Keratinocyte (primary cell): ENCODE measurements at regions not wholly inside any gene's neighbourhood (a gene's known extent, or its start where the extent isn't known, plus 50 kb on each side); places are given as distances from the start of the nearest gene placed in this dataset.
A peak's percentile ranks its signal among the peaks of the same experiment; 100 is the strongest.

Source experiments
- DNase-seq: peaks from one replicate; pipeline ENCODE4 v3.0.0-alpha.2; 2011; ENCODE audit warnings: low read depth, missing footprints, low spot score
- FAIRE-seq: peaks from 2 replicates; lab custom pipeline; 2011; peaks lifted over from hg19 to GRCh38; lab: Jason Lieb, UNC
- H2AFZ ChIP-seq: 2 replicates; pipeline ENCODE4 v1.6.0; 2012; ENCODE audit warnings: low read length, control low read depth, inconsistent platforms; ENCODE audit not compliant: control insufficient read depth
- H3K27ac ChIP-seq: 2 replicates; pipeline ENCODE4 v1.5.1; 2011; ENCODE audit warnings: low read length; ENCODE audit not compliant: control insufficient read depth, insufficient read depth
- H3K27me3 ChIP-seq: 3 replicates; pipeline ENCODE4 v1.6.0; 2011; ENCODE audit warnings: low read length; ENCODE audit not compliant: control insufficient read depth, insufficient read depth; ENCODE audit errors: extremely low read depth
- H3K36me3 ChIP-seq, 2 experiments: 2 replicates in 1 of 2; 3 replicates in 1 of 2; pipeline ENCODE4 v1.5.1; 2011; ENCODE audit warnings: low read length in 2 of 2, mild to moderate bottlenecking in 1 of 2; ENCODE audit not compliant: control insufficient read depth in 2 of 2, insufficient read depth in 2 of 2; ENCODE audit errors: extremely low read depth in 1 of 2
- H3K4me1 ChIP-seq: 3 replicates; pipeline ENCODE4 v1.5.1; 2011; ENCODE audit warnings: low read length; ENCODE audit not compliant: control insufficient read depth, insufficient read depth; ENCODE audit errors: extremely low read depth
- H3K4me2 ChIP-seq: 3 replicates; pipeline ENCODE4 v1.6.0; 2011; ENCODE audit warnings: low read depth, low read length; ENCODE audit not compliant: control insufficient read depth, insufficient read depth; ENCODE audit errors: extremely low read depth
- H3K4me3 ChIP-seq, 3 experiments: fragments of 200-600 bp in 1 of 3; sonication (generic) in 1 of 3; 2 replicates in 2 of 3; 3 replicates in 1 of 3; pipeline ENCODE4 v1.5.1; 2011 to 2016; ENCODE audit warnings: low read length in 3 of 3, mild to moderate bottlenecking in 3 of 3, control low read depth in 2 of 3, inconsistent platforms in 1 of 3, low read depth in 1 of 3, mixed read lengths in 1 of 3, mixed run types in 1 of 3, moderate library complexity in 1 of 3; ENCODE audit not compliant: control insufficient read depth in 2 of 3, insufficient read depth in 2 of 3; ENCODE audit errors: extremely low read depth in 1 of 3
- H3K79me2 ChIP-seq: 2 replicates; pipeline ENCODE4 v1.6.0; 2012; ENCODE audit warnings: low read length; ENCODE audit not compliant: control insufficient read depth, insufficient read depth
- H3K9ac ChIP-seq: 3 replicates; pipeline ENCODE4 v1.6.0; 2011; ENCODE audit warnings: low read length; ENCODE audit not compliant: control insufficient read depth, insufficient read depth; ENCODE audit errors: extremely low read depth
- H3K9me1 ChIP-seq: 3 replicates; pipeline ENCODE4 v1.6.0; 2011; ENCODE audit warnings: low read length; ENCODE audit not compliant: control insufficient read depth, insufficient read depth; ENCODE audit errors: extremely low read depth
- H3K9me3 ChIP-seq: 2 replicates; pipeline ENCODE4 v1.5.1; 2012; ENCODE audit warnings: low read depth, low read length; ENCODE audit not compliant: control insufficient read depth
- H4K20me1 ChIP-seq: 3 replicates; pipeline ENCODE4 v1.6.0; 2011; ENCODE audit warnings: low read length; ENCODE audit not compliant: control insufficient read depth, insufficient read depth; ENCODE audit errors: extremely low read depth
- EZH2 ChIP-seq: IDR thresholded peaks from one replicate; pipeline ENCODE4 v1.6.1; 2012; ENCODE audit warnings: inconsistent platforms, mild to moderate bottlenecking, low read length, moderate library complexity
- dilution Hi-C: fragments of 300-500 bp; cut with MboI; formaldehyde crosslinking; loops from one replicate; pipeline ENCODE4 v1.7.0; 2020; ENCODE audit warnings: low sequenced_read_pairs; ENCODE audit not compliant: extremely low pct_ligation_motif_present
- TF ChIP-seq, protein P1 (sequence below), 3 experiments: IDR thresholded peaks in 1 of 3; conservative IDR thresholded peaks in 1 of 3; optimal IDR thresholded peaks in 1 of 3; 2 replicates in 2 of 3; 3 replicates in 1 of 3; pipeline versions ENCODE3 to v1.5.1; 2011; ENCODE audit warnings: low read length in 3 of 3, mild to moderate bottlenecking in 3 of 3, moderate library complexity in 2 of 3, control low read depth in 1 of 3, inconsistent platforms in 1 of 3; ENCODE audit not compliant: insufficient read depth in 2 of 3; ENCODE audit errors: extremely low read depth in 1 of 3

DNA sequence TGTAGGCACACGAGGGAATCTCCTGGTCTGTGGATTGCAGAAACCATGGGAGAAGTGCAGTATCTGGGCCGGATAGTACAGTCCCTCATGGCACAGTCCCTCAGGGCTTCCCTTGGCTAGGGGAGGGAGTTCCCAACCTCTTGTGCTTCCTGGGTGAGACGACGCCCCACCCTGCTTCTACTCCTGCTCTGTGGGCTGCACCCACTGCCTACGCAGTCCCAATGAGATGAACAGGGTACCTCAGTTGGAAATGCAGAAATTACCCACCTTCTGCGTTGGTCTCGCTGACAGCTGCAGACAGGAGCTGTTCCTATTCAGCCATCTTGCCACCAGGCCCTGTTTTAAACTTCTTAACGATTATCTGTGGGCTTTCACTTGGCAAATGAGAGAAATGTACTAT, 157.2 kb upstream of the CARD18 start:
- FAIRE-seq (no peak), DNase-seq (no peak)
- dilution Hi-C loops, result no loop called here
- H3K4me3 ChIP-seq, result no peak overlapping the region
- no peak overlapping the region for H3K9ac ChIP-seq
- no peak overlapping the region for H3K4me2 ChIP-seq
- H3K9me1 ChIP-seq, result no peaks in the 10 kb centered on the region
- no peaks in the 10 kb centered on the region for H3K27me3 ChIP-seq
- H2AFZ ChIP-seq, result peak overlapping the region; percentile 26
- no peaks in the 10 kb centered on the region for H4K20me1 ChIP-seq
- H3K36me3 ChIP-seq, result no peaks in the 10 kb centered on the region
- H3K4me1 ChIP-seq, result peaks cover 21% of the 10 kb centered on the region
- H3K9me3 ChIP-seq, result no peaks in the 10 kb centered on the region
- no peak for TF ChIP-seq EZH2
- TF ChIP-seq, protein P1, sequence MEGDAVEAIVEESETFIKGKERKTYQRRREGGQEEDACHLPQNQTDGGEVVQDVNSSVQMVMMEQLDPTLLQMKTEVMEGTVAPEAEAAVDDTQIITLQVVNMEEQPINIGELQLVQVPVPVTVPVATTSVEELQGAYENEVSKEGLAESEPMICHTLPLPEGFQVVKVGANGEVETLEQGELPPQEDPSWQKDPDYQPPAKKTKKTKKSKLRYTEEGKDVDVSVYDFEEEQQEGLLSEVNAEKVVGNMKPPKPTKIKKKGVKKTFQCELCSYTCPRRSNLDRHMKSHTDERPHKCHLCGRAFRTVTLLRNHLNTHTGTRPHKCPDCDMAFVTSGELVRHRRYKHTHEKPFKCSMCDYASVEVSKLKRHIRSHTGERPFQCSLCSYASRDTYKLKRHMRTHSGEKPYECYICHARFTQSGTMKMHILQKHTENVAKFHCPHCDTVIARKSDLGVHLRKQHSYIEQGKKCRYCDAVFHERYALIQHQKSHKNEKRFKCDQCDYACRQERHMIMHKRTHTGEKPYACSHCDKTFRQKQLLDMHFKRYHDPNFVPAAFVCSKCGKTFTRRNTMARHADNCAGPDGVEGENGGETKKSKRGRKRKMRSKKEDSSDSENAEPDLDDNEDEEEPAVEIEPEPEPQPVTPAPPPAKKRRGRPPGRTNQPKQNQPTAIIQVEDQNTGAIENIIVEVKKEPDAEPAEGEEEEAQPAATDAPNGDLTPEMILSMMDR (optimal IDR thresholded peaks at IDR 0.05 in 1 of 3, IDR thresholded peaks at IDR 0.05 in 1 of 3, conservative IDR thresholded peaks at IDR 0.05 in 1 of 3; ENCODE audit: extremely low read depth in 1 of 3, insufficient read depth in 2 of 3, low read length in 3 of 3), result no peak
- no peaks in the 10 kb centered on the region for H3K79me2 ChIP-seq
- H3K27ac ChIP-seq, result no peak overlapping the region

DNA sequence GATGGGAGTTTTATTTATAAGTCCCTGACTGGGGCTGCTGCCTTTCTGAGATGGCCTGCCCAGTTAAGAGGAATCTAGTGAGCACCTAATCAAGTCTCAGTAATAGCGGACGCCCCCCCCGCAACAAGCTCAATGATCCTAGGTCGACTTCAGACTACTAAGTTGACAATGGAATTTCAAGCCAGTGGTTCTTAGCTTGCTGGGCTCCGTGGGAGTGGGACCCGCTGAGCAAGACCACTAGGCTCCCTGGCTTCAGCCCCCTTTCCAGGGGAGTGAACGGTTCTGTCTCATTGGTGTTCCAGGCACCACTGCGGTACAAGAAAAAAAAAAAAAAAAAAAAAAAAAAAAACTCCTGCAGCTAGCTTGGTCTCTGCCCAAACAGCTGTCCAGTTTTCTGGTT, 156.8 kb upstream of the CARD18 start:
- peaks cover 21% of the 10 kb centered on the region for H3K4me1 ChIP-seq
- dilution Hi-C loops, result no loop called here

More for the DNA sequence above, 156.8 kb upstream of the CARD18 start:
- H4K20me1 ChIP-seq, result no peaks in the 10 kb centered on the region
- no peaks in the 10 kb centered on the region for H3K27me3 ChIP-seq
- no peak for TF ChIP-seq EZH2
- TF ChIP-seq, protein P1 (optimal IDR thresholded peaks at IDR 0.05 in 1 of 3, IDR thresholded peaks at IDR 0.05 in 1 of 3, conservative IDR thresholded peaks at IDR 0.05 in 1 of 3; ENCODE audit: extremely low read depth in 1 of 3, insufficient read depth in 2 of 3, low read length in 3 of 3), result no peak
- no peaks in the 10 kb centered on the region for H3K79me2 ChIP-seq
- DNase-seq (no peak), FAIRE-seq (no peak)
- H3K9me1 ChIP-seq, result no peaks in the 10 kb centered on the region
- no peak overlapping the region for H3K27ac ChIP-seq
- H3K9me3 ChIP-seq, result no peaks in the 10 kb centered on the region
- no peak overlapping the region for H3K4me3 ChIP-seq
- H3K4me2 ChIP-seq, result no peak overlapping the region
- H3K9ac ChIP-seq, result no peak overlapping the region
- H3K36me3 ChIP-seq, result no peaks in the 10 kb centered on the region
- H2AFZ ChIP-seq, result no peak overlapping the region
